ENCODE measurements at regions not wholly inside any gene's neighbourhood (a gene's known extent, or its start where the extent isn't known, plus 50 kb on each side); places are given as distances from the start of the nearest gene placed in this dataset.

DNA sequence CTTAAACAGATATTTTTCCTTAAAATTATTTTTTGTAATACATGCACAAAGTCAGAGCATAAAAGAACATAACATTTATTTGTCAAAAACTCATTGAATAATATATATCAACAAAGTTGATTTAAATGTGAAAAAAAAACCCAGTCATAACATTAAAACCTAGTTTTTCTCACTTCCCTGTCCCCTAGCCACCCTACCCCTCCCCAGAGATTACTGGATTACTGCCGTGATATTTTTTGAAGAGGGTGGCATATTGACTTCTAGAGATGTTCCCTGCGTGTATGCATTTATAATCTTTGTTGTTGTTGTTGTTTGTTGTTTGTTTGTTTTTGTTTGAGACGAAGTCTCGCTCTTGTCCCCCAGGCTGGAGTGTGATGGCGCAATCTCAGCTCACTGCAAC lies 52.4 kb upstream of the ARMC2 start:
- TF ChIP-seq, protein P1, sequence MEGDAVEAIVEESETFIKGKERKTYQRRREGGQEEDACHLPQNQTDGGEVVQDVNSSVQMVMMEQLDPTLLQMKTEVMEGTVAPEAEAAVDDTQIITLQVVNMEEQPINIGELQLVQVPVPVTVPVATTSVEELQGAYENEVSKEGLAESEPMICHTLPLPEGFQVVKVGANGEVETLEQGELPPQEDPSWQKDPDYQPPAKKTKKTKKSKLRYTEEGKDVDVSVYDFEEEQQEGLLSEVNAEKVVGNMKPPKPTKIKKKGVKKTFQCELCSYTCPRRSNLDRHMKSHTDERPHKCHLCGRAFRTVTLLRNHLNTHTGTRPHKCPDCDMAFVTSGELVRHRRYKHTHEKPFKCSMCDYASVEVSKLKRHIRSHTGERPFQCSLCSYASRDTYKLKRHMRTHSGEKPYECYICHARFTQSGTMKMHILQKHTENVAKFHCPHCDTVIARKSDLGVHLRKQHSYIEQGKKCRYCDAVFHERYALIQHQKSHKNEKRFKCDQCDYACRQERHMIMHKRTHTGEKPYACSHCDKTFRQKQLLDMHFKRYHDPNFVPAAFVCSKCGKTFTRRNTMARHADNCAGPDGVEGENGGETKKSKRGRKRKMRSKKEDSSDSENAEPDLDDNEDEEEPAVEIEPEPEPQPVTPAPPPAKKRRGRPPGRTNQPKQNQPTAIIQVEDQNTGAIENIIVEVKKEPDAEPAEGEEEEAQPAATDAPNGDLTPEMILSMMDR (IDR thresholded peaks at IDR 0.05; ENCODE audit: low read length): no peak
- TF ChIP-seq EZH2 (optimal IDR thresholded peaks at IDR 0.05; ENCODE audit: low read depth, low read length): no peak
- TF ChIP-seq EZH2phosphoT487 (IDR thresholded peaks at IDR 0.05; ENCODE audit: low read length): no peak
